ENCODE measurements at regions not wholly inside any gene's neighbourhood (a gene's known extent, or its start where the extent isn't known, plus 50 kb on each side); places are given as distances from the start of the nearest gene placed in this dataset.

DNA sequence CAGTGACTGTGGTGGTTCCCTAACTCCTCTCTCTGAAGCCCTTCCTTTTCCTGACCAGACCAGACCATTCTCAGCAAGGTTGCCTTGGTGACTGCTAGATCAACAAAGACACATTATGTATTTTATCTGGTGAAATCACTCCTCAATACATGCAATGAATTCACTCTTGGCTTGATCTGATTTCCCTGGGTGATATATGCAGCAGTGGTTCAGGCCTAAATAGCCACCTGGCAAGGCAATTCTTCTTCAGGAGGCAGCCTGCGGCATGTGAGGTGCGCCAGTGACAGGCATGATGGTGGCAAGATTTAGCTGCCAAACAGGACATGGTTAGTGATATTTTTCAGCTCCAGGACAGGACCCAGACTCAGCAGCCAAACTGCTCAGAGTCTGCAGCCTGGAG is 350.3 kb upstream of the CCDC196 start:
- TF ChIP-seq, protein P1, sequence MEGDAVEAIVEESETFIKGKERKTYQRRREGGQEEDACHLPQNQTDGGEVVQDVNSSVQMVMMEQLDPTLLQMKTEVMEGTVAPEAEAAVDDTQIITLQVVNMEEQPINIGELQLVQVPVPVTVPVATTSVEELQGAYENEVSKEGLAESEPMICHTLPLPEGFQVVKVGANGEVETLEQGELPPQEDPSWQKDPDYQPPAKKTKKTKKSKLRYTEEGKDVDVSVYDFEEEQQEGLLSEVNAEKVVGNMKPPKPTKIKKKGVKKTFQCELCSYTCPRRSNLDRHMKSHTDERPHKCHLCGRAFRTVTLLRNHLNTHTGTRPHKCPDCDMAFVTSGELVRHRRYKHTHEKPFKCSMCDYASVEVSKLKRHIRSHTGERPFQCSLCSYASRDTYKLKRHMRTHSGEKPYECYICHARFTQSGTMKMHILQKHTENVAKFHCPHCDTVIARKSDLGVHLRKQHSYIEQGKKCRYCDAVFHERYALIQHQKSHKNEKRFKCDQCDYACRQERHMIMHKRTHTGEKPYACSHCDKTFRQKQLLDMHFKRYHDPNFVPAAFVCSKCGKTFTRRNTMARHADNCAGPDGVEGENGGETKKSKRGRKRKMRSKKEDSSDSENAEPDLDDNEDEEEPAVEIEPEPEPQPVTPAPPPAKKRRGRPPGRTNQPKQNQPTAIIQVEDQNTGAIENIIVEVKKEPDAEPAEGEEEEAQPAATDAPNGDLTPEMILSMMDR (conservative IDR thresholded peaks at IDR 0.05; ENCODE audit: low read depth in 2 of 2), result no peak
- TF ChIP-seq, protein P2, sequence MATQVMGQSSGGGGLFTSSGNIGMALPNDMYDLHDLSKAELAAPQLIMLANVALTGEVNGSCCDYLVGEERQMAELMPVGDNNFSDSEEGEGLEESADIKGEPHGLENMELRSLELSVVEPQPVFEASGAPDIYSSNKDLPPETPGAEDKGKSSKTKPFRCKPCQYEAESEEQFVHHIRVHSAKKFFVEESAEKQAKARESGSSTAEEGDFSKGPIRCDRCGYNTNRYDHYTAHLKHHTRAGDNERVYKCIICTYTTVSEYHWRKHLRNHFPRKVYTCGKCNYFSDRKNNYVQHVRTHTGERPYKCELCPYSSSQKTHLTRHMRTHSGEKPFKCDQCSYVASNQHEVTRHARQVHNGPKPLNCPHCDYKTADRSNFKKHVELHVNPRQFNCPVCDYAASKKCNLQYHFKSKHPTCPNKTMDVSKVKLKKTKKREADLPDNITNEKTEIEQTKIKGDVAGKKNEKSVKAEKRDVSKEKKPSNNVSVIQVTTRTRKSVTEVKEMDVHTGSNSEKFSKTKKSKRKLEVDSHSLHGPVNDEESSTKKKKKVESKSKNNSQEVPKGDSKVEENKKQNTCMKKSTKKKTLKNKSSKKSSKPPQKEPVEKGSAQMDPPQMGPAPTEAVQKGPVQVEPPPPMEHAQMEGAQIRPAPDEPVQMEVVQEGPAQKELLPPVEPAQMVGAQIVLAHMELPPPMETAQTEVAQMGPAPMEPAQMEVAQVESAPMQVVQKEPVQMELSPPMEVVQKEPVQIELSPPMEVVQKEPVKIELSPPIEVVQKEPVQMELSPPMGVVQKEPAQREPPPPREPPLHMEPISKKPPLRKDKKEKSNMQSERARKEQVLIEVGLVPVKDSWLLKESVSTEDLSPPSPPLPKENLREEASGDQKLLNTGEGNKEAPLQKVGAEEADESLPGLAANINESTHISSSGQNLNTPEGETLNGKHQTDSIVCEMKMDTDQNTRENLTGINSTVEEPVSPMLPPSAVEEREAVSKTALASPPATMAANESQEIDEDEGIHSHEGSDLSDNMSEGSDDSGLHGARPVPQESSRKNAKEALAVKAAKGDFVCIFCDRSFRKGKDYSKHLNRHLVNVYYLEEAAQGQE (IDR thresholded peaks at IDR 0.05; ENCODE audit: unreplicated experiment), result no peak
- TF ChIP-seq POLR2AphosphoS5 (IDR thresholded peaks at IDR 0.05; ENCODE audit: low read depth) (no peak), CREB1 (CRISPR knock-in tag; IDR thresholded peaks at IDR 0.05; ENCODE audit: low read depth) (no peak), EZH2 (IDR thresholded peaks at IDR 0.05; ENCODE audit: low read depth, unreplicated experiment) (no peak), JUNB (IDR thresholded peaks at IDR 0.05; ENCODE audit: unreplicated experiment) (no peak), EZH2phosphoT487 (IDR thresholded peaks at IDR 0.05; ENCODE audit: unreplicated experiment) (no peak)
- TF ChIP-seq, protein P3, sequence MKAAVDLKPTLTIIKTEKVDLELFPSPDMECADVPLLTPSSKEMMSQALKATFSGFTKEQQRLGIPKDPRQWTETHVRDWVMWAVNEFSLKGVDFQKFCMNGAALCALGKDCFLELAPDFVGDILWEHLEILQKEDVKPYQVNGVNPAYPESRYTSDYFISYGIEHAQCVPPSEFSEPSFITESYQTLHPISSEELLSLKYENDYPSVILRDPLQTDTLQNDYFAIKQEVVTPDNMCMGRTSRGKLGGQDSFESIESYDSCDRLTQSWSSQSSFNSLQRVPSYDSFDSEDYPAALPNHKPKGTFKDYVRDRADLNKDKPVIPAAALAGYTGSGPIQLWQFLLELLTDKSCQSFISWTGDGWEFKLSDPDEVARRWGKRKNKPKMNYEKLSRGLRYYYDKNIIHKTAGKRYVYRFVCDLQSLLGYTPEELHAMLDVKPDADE (IDR thresholded peaks at IDR 0.05), result no peak
